ENCODE measurements at regions not wholly inside any gene's neighbourhood (a gene's known extent, or its start where the extent isn't known, plus 50 kb on each side); places are given as distances from the start of the nearest gene placed in this dataset.

DNA sequence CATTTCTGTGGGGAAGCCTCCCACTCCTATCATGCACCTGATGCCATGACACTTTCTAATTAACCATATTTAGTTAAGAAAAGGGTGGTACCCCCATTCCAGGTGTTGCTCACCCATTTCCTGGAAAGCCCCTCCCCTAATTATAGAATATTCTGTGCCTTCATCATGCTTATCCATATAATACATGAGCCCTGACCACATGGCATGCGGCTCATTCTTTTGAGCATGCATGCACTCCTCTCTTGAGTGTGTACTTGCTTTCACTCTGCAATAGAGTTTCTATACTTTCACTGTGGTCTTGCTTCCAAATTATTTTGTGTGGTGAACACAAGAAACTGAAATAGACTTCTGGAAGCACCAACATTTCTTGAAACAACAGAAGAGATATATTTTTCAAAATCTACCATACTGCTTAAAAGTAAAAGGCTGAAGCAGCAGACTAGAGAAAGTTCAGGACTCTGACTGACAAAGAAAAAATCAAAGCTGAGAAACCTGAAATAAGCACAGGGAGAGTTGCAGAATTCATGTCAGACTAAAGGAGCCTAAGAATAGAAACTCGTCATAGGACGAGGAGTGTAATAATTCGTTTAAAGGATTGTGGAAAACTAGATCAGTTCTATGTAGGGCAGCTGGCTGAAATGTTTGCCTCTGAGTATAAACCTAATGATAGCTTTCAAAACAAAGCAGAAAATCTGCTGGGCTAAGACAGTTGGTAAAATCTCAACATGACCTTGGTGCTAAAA is 144.8 kb downstream of the KITLG start:
- H3K36me3 ChIP-seq (ENCODE audit: control insufficient read depth in 2 of 2, insufficient read depth in 1 of 2, low read length in 2 of 2), result no peaks in the 10 kb centered on the region
- TF ChIP-seq AEBP2 (tag by site-specific recombination; IDR thresholded peaks at IDR 0.05; ENCODE audit: borderline replicate concordance) (no peak), ZBTB8A (tag by site-specific recombination; IDR thresholded peaks at IDR 0.05) (no peak), YY2 (tag by site-specific recombination; IDR thresholded peaks at IDR 0.05) (no peak), ZFP3 (tag by site-specific recombination; IDR thresholded peaks at IDR 0.05; ENCODE audit: low read depth) (no peak), REST (tag by site-specific recombination; IDR thresholded peaks at IDR 0.05) (no peak), ZNF514 (tag by site-specific recombination; IDR thresholded peaks at IDR 0.05) (no peak), ZNF324 (tag by site-specific recombination; IDR thresholded peaks at IDR 0.05) (no peak), ZNF248 (tag by site-specific recombination; IDR thresholded peaks at IDR 0.05) (no peak), ZNF677 (tag by site-specific recombination; IDR thresholded peaks at IDR 0.05) (no peak), ZNF10 (tag by site-specific recombination; IDR thresholded peaks at IDR 0.05) (no peak), ZNF768 (tag by site-specific recombination; IDR thresholded peaks at IDR 0.05) (no peak)
- ChIA-PET POLR2A (no interaction called here), CTCF (no interaction called here)
- H3K27ac ChIP-seq (ENCODE audit: extremely low read depth, low read depth, low read length), result no peak overlapping the region
- H3K4me3 ChIP-seq (ENCODE audit: low read depth, low read length), result no peak overlapping the region
- no peaks in the 10 kb centered on the region for H3K4me1 ChIP-seq (ENCODE audit: control insufficient read depth, insufficient read depth, low read length)
- no peaks in the 10 kb centered on the region for H3K9me3 ChIP-seq (ENCODE audit: control insufficient read depth, insufficient read depth, low read depth, low read length)

GRCh38 chr12:88437226-88437625 is 143.0 kb downstream of the KITLG start:
- Histone ChIP-seq H3K9me3 (ENCODE audit: control insufficient read depth, insufficient read depth, low read depth, low read length) (no peaks in the 10 kb centered on the region), H3K36me3 (ENCODE audit: control insufficient read depth in 2 of 2, insufficient read depth in 1 of 2, low read length in 2 of 2) (no peaks in the 10 kb centered on the region), H3K4me1 (ENCODE audit: control insufficient read depth, insufficient read depth, low read length) (no peaks in the 10 kb centered on the region), H3K4me3 (ENCODE audit: low read depth, low read length) (no peak overlapping the region), H3K27ac (ENCODE audit: extremely low read depth, low read depth, low read length) (no peak overlapping the region)
- CTCF ChIA-PET, result no interaction called here
- no peak for TF ChIP-seq ZNF777 (tag by site-specific recombination; IDR thresholded peaks at IDR 0.05; ENCODE audit: borderline replicate concordance)
- no peak for TF ChIP-seq ZNF37A (tag by site-specific recombination; IDR thresholded peaks at IDR 0.05)
- TF ChIP-seq ZNF629 (tag by site-specific recombination; IDR thresholded peaks at IDR 0.05), result no peak
- TF ChIP-seq, protein P1, sequence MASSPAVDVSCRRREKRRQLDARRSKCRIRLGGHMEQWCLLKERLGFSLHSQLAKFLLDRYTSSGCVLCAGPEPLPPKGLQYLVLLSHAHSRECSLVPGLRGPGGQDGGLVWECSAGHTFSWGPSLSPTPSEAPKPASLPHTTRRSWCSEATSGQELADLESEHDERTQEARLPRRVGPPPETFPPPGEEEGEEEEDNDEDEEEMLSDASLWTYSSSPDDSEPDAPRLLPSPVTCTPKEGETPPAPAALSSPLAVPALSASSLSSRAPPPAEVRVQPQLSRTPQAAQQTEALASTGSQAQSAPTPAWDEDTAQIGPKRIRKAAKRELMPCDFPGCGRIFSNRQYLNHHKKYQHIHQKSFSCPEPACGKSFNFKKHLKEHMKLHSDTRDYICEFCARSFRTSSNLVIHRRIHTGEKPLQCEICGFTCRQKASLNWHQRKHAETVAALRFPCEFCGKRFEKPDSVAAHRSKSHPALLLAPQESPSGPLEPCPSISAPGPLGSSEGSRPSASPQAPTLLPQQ (tag by site-specific recombination; IDR thresholded peaks at IDR 0.05), result no peak
- TF ChIP-seq, protein P2, sequence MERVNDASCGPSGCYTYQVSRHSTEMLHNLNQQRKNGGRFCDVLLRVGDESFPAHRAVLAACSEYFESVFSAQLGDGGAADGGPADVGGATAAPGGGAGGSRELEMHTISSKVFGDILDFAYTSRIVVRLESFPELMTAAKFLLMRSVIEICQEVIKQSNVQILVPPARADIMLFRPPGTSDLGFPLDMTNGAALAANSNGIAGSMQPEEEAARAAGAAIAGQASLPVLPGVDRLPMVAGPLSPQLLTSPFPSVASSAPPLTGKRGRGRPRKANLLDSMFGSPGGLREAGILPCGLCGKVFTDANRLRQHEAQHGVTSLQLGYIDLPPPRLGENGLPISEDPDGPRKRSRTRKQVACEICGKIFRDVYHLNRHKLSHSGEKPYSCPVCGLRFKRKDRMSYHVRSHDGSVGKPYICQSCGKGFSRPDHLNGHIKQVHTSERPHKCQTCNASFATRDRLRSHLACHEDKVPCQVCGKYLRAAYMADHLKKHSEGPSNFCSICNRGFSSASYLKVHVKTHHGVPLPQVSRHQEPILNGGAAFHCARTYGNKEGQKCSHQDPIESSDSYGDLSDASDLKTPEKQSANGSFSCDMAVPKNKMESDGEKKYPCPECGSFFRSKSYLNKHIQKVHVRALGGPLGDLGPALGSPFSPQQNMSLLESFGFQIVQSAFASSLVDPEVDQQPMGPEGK (tag by site-specific recombination; IDR thresholded peaks at IDR 0.05), result no peak
- TF ChIP-seq ZBTB8A (tag by site-specific recombination; IDR thresholded peaks at IDR 0.05), result no peak
- TF ChIP-seq ZNF600 (tag by site-specific recombination; IDR thresholded peaks at IDR 0.05), result no peak
- no peak for TF ChIP-seq SP7 (tag by site-specific recombination; IDR thresholded peaks at IDR 0.05)
- POLR2A ChIA-PET, result no interaction called here
